ENCODE measurements at regions not wholly inside any gene's neighbourhood (a gene's known extent, or its start where the extent isn't known, plus 50 kb on each side); places are given as distances from the start of the nearest gene placed in this dataset.
A peak's percentile ranks its signal among the peaks of the same experiment; 100 is the strongest.
"Not testable (repeated sequence)": the region's sequence is repeated elsewhere in the genome, so short reads cannot be mapped to it uniquely, and the experiment has no call there.

DNA sequence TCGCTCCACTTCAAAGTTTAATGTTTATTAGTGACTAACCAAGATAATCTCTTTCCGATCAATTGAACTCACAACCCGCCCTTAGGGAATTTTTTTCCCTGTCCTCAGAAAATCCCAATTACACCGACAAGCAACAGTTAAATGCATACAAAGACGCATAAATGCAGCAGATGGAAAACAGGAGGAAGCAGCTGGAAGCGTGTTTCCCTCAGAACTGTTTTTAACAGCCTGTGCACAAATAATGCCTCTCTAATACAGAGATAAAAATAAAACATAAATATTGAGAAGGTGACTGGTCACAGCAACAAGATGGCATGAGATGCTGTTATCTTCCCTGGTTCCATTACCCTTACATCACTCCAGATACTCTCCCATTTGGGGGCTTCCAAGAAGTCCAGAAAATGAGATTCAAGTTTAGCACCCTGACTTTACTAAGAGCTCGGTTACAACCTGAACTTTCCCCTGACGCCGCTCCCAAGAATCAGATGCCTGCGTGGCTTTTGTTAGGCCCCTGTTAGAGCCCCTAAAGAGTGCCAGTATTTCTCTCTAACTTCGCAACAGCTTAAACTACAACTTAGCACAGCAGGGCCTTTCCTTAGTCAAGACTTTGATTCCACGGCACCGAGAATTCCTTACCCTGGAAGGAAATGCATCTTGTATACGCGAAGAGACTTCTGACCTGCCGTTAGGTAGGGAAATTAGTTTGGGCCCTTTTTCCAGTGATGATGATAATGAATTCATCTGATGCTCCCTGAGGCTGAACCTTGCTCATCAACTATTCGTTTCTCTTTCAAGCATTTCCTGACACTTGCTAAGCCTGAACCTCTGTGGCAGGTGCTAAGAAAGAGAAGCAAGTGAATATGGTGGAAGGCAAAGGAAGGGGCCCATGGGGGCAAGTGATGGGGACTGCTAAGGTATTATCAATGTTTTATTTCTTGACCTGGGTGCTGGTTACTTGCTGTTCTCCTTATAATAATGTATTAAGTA is 137.7 kb upstream of the SMYD2 start:
- no peak for DNase-seq

DNA sequence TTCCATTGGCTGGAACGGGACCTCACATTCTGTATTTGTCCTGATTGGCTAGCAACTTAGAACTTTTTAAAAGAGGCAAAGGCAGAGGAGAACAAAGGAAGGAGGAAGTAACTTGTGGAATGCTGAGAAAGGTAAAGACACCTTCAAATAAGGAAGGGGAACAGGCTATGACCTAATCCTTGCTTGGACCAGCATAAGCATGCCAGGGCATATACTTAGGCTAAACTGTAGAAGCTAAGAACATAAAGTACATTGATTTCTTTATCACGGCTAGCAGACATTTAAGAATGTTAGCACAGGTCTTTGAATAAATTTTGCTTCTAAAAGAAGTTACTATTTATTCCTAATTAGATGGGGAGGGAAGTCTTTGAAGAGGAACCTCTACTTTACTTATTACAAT is 136.4 kb upstream of the SMYD2 start:
- not testable (repeated sequence) for DNase-seq

DNA sequence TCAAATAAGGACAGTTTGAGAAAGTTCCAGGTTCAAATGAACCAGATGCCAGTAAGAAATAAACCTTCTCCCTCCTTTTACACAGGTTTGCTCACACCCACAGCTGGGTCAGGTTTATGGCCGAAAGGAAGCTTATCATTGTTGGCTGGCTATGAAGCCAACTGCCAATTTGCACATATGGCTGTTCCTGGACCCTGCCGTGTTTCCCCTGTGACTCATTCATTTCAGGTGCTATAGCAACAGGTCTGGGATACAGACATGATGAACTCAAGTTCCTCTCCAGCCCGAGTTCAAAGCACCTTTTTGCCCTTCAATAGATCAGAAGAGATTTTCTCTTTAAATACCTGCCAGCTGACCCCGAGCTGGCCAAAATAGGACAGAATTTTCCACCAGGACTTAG is 134.4 kb upstream of the SMYD2 start:
- no peak for DNase-seq

DNA sequence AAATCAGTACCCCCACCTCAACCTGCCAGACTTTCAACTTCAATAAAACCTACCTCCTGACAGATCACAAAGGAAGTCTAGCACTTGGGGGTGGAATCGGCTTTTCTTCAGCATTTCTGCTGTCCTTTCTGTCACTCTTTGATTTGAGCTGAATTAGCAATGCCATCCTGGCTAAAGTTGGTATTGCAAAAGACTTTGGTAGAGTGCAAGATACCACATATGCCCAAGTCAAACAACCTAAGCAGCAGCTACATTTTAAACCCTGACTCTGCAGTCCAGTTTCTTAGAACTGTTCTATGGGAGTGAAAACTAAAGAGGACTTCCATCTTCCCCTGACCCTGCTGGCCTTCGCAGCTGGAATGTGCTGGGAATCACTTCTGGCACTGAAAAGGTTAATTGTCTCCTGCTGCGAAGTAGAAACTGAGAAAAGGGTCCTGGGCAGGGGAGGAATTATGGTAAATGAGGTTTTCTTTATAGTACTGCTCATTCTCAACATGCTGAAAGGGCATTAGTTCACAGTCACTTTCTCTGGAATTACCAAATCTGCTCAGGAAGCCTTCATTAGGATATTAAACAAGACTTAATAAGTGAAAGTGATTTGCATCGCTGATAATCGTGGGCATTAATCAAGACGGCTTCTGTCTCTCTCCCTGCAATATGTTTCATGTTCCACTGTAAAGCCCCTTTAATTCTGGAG is 126.2 kb upstream of the SMYD2 start:
- no peak for DNase-seq

DNA sequence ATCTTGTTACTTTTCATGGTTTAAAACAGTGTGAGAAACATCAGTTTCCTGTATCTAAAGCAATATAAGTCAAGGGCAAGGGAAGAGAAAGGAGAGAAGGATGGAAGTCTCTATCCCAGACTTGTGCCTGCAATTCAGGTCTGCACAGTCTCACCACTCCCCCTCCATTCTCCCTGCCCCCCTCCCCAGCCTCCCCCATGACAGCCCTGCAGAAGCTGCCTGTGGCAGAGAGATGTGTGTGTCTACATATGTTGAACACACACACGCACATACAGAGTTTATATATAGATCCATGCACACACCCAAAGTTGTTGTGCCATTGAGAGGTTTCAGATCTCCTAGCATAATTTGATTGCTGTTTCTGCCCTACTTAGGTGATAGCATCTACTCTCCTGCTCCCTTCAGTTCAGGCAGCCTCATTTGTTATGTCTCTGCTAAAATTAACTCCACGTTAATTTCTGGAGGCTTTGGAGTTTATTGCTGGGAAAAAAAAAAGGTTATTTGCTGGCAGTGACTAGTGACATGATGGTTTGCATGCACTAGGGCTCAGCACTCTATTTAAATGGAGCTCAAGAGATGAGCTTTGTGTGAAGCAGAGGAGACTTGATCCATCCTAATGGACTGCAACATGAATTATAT is 124.9 kb upstream of the SMYD2 start:
- DNase-seq: no peak

DNA sequence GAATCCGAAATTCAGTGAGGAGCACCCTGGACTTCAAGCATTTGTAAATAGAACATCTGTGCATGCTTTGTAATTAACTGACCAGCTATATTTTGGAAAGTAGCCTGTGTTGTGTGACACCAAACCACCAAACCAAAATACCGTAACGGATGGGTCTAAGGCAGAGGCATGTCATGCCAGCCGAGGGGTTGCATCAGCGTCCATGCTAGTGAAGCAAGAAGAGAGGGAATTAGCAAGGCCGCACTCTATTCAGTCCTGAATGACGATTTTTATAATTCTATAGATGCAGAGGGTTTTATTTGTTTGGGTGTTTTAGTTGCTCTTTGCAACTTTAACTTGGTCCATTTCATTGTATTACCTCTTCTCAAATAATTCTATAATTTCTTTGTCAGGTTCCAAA is 116.8 kb upstream of the SMYD2 start:
- DNase-seq: no peak

DNA sequence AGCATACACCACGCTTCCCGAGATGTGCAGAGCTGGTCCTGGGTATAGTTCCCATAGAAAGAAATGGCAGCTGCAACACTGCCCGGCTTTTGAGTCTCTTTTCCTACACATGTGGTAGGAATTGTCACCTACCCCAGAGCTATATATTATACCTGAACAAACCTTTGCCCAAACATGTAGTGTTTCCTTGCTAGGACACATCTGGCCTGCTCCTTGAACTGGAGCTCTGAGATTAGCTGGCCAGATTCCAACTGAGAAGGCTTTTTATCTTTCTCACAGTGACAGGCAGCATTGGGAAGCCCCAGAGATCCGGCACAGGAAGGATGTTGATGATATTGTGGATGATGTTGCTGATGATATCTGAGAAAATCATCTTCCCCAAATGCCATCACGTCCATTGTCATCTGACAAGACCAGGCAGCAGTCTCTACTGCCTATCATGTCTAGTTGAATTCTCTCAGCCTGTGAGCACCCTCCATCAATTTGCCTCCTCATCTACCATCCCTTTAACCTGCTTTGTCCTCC is 115.0 kb upstream of the SMYD2 start:
- no peak for DNase-seq

DNA sequence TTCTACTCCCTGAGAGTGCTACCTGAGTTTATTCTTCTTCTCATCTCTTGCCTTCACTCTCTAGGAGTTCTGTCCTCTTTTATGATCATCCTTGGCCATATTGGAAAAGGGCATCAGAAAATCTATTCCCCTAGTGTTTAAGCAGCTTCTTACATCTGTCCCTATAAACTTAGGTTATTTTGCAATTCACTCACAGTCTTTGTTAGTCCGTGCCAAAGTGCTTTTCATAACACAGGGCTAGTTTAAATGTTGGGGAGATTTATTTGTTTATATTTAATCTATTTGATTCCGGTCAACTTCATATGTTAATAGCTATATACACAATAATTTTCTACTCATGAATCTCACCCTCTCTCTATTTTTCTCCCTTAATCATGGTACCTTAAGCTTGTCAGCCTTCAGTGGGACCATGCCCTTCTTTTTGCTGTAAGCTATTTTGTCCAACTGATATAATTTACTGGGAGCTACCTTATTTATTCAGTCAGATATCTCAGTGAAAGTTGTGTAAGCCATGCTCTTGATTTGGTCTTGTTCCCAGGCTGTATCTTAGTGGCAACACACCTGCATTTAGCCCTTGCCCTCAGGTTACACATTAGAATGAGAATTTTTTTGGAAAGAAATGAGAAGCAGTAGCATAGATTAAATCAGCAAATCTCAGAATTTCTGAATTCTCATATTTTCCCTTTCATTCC is 106.3 kb upstream of the SMYD2 start:
- DNase-seq: no peak

DNA sequence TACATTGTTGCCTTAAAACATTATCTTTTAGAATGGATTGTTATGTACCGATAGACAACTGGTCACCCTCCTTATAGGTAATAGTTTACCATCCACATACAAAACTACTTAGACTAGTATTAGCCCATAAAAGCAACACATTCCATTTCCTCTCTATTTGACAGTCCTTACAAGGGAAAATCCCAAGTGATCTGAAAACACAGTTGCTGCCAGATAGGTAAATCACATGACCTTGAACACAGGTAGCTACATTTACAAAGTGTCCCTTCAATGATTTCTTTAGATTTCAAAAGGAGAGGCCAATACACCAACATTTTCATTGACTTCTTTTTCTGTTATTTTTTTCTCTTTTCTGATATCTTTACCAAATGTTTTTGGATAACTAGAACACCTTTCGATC is 102.9 kb upstream of the SMYD2 start:
- DNase-seq: no peak

DNA sequence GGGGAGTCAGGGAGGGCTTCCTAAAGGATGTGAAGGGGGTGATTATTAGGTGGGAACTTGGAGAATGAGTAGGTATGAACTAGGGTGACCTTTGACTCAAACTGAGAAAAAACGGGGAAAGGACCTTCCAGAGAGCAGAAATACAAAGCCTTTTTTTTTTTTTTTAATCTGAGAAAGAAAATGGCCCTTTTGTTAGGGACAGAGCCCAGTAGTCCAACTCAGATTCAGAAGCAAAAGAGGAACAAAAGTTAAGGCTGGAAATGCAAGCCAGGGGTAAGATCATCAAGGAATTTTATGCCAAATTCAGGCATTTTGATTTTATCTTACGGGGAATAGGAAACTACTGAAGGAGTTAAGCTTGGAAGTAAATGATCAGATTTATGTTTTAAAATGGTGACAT is 96.0 kb upstream of the SMYD2 start:
- DNase-seq: no peak

DNA sequence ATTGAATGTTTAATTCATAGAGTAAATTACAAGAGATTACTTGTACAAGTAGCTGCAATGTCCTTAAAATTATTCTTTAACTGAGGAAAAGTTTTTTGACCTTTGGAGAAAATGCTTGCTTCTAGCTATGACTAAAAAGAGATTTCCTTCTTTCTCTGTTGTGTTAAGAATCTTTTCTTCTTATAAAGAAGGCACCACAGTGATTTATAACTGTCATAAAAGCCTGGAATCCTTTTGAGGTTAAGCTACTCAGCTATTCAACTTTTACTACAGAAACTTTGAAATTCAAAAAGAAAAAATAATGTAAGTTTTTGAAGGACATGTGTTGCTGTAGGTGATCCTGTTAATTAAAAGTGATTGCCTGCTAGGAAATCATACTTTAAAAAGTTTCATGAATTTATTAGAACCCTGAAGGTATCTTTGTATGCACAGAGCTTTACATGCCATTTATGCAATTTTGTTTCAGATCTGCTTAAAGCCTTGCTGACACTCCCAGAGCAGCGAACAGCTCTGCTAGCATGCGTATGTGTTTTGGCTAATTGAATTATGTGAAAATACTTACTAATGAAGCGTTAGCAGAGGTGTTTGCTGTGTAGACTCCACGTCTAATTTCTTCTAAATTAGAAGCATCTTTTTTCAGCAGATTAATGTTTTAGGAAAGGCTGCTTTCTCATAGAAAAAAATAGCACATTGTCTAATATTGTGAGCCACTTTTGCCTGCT is 94.7 kb upstream of the SMYD2 start:
- no peak for DNase-seq

DNA sequence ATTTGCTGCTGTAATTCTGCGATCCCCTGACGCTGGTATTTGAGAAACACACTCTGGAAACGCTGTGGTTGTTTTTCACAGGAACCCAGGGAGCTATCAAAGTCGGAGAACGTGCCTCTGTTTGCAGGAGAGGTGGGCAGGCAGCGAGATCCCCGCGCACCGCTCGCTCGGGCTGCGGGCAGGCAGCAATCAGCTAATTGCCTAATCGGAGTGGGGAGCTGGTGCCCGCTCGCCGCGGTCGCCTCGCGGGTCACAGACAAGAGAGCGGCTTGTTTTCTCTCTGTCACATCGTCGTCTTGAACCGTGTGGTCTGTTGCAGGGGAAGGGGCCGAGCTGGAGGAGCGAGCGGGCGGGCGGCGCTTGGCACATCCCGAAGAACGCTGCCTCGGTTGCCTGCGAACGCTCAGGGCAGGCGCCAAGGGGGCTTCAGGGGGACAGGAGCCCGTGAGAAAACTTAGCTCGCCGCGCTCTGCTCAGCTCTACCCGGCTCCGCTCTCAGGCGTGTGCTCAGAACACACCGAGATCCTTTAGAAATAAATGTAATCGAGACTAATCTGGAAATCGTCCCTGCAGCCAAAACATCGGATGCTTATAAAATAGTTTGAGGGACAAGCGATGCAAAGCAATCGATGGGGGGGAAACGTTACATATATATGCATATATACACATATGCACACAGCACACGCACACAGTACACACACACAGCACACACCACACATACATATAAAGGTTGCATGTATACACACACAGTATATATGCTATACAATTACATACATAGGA is 93.6 kb upstream of the SMYD2 start:
- no peak for DNase-seq

DNA sequence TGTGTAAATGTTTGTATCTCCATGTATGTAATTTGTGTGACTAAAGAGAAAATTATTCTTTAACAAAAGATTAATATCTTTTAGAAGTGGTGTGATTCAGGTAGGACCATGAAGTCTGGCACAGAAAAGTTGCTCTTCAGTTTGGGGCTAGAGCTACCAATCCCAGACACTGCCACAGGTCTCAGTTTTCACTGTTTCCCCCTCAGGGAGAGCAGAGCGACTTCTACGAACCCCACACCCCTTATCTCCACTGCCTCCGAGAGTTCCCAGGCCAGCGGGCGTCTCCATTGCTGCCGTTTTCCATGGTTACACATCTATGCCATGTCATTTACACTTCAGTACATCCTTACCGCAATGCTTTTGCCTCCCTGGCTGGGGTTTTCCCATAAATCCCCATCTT is 93.0 kb upstream of the SMYD2 start:
- DNase-seq: no peak

DNA sequence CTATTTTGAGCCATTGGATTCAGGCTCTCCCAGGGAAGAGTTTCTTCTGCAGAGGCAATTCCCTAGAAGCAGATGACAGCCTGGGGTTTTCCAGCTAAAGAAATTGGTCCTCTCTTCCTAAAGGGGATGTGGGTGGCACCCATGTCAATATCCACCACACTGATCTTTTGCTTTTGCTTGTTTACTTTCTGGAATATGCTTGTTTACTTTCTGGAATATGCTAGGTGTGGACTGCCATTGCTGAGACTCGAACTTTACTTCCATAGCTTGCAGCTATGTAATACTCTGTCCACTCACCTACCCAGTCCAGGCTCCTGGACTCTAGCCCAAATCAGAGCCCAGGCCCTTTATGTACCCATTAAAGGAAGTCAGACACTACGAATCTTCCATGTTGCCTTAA is 92.1 kb upstream of the SMYD2 start:
- DNase-seq: no peak

DNA sequence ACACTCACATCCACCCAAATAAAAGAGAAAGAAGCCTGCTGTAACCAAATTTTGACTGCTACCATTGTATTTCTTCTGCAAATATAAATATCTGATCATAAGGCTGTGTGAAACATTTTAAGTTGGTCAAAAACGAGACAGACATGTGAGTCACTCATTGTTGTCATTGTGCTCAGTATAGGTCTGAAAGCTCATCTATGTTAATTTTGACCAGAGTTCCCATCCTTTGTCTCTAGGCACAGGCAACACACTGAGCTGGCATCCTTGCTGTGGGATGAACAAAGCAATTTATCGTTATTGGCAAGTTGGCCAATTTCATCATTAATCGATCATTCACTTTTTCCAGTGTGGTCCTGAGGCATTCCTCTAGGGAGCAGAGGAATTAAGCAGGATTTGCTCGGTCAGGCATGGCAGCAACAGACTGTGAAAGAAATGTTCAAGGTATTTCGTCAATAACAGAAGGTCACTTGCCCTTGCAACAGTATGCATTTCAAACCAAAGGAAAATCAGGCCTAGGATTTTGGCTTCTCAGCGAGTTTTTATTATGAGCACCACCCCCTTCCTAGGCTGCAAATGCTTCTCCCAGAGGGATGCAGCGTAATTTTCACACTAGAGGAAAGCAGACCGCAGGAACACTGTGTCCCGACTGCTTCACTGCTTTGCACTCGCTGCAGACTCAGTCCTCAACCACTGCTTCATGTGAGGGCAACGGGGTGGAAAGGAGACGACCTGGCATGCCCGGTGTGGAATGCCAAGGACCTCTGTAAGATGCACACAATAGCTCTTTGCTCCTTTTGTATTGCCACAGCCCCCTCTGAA is 87.9 kb upstream of the SMYD2 start:
- DNase-seq: no peak

DNA sequence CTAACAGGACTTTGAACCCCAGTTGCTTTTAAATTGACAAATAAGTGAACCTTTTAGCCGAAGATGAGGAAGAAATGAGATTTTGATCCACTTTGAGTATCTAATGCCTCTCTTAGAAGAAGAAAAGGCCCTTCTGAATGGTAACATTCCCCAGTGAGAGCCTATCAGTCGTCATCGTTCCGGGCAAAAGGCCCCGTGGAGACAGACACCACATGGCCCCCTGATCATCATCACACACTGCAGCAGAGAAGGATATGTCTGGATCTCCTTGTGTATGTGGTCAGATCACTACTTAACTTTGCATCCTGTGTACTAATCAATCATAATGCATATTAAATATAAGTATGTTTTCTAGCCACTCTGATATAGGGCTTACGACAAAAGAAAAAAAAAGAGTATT is 87.3 kb upstream of the SMYD2 start:
- no peak for DNase-seq

DNA sequence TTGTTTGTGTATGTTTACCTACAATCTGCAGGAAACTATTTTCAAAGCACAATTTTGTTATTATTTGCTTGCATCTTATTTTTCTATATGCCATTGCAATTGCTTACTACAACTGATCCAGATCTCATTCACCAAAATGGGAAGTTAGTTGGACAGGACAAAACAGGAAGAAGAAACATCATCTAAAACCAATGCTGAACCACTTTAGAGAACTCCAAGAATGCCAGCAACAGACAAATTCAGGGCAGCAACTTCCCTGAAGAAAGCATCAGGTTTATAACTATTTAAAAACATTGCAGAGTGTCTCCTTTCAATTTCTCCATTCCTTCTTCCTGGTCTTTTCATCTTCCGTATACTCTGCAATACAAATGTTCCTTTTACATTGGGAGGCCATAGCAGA is 82.4 kb upstream of the SMYD2 start:
- DNase-seq: peak; percentile 46 to 79 (median 64)

DNA sequence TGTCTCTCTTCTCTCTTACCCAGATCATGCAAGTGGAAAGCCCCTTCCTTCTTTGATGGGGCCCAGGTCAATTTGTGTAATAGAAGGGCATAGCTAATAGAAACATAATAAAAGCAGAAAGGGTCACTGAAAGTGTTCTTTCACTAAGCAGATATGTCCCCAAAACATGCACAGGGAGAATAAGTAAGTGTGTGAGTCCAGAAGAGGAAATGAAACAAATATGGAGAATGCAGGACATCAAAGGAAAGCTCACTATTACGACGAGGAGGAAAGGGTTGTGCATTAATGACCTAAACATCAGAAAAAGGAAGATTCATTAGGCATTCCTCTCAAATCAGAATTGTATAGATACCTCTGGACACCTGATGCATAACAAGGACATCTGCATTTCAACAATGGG is 81.4 kb upstream of the SMYD2 start:
- peak in 2 of 4 experiments; percentile 13 to 27 for DNase-seq

DNA sequence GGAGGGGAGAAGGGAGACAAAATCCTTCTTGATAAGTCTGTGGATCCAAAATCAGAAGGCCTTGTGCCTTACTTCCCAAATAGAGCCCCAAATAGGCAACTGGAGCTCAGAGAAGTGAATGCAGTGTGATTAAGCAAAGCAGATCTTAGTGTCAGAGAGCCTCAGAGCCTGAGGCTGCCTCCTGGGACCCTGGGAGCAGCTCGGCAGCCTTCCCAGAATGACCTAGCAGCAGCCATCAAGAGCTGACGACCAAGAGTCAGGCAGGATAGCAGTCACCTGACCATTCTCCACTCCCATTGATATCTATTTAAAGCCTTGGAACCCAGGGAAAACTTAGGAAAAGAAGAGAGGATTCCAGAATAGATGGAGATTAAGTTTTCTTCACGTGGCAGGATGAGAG is 78.0 kb upstream of the SMYD2 start:
- no peak for DNase-seq

DNA sequence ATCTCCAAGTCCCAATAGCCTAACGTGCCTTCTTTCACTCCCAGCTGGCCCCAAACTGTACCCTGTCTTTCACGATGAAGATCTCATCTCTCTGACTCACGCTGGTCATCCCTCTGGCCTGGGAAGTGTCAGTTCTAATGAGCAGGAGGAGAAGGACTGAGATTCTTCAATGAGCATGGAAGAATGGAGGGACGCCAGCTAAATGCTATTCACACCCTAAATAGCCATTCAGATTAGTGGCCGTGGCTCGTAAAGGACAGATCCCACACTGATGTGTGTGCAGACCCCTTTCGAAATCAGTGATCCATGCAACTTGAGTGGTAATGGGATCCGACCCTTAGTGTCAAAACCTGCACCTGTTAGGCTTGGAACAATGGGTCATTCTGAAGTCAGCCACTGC is 75.9 kb upstream of the SMYD2 start:
- DNase-seq: no peak
